Hematopoietic multipotent progenitor cell treated with erythropoietin and hydrocortisone succinate and interleukin-3 and kit ligand, for 4 days (in vitro differentiated cells): ENCODE measurements at regions not wholly inside any gene's neighbourhood (a gene's known extent, or its start where the extent isn't known, plus 50 kb on each side); places are given as distances from the start of the nearest gene placed in this dataset.

Experiments
- DNase-seq: peaks from one replicate; pipeline ENCODE4 v3.0.0-alpha.2; 2015

DNA sequence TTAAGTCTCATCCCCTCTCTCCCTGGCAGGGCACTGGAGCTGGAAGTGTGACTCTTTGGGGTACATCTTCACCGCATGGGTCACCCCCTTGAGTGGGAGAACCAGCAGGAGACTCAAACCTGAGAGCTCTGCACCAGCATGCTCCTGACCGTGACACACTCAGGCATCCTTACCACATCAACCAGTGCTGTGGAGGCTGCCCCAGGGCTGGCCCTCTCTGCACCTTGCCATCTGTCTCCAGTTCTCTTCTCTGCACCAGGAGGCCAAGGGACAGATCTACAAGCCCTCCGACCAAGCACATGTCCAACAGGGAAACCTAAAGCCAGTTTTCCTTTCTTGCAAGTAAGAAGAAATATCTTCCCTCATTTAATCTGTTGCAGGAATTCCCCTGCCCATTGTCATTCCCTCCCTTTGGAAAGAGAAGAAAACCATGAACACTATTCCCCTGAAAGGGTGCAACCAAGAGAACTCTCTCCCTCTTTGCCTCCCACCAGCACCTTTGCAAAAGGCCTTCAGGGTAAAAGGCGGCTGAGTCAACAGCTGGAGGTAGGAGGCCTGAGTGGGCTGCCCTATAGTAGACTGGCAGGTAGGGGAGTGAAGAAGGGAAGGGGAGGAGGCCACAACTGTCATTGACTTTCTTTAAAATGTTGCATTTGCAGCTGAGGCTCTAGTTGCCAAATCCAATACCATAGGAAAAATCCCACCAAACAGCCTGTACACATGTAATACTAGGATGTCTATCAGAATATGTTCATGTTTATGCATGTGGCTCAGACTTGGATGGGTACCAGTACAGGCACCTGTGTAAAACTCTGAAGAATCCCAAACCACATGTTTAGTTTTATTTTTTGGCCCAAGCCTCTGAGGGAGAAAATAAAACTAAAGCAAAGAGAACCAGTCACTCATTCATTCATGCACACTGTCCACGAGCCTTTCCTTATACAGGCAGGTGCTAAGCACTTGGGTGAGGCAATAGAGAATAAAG is 117.0 kb downstream of the WT1 start:
- DNase-seq: no peak

GRCh38 chr11:32323814-32324130 is 111.6 kb downstream of the WT1 start:
- DNase-seq: no peak

GRCh38 chr11:32325187-32325586 is 110.2 kb downstream of the WT1 start:
- DNase-seq: no peak

DNA sequence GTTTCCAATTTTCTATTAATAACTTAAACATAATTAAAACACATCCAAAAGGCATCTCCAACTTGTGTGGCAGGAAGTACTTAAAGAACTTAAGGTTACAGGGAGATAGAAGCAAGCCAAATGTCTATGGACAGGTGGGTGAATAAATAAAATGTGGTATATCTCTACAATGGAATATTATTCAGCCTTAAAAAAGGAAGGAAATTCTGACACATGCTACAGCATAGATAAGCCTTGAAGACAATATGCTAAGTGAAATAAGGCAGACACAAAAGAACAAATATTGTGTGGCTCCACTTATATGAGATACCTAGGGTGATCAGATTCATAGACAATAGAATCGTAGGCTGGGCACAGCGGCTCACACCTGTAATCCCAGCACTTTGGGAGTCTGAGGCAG is 109.6 kb downstream of the WT1 start:
- DNase-seq: no peak

DNA sequence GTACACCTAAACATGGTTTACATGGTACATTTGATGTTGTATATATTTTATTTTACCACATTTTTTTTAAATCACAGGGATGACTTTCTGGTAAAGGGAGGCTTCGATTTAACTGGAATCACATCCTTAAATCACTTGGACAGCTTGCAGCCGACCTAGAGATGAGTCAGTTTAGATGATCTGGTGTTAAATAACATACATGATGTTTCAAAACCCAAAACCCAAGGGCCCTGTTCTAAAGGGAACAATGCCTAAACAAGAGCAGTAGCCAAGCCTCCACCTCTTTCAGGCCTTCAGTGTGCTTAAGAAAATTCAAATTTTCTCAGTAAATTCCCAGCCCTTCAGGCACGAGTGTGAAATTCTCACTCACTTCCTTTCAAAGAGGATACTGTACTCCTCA is 108.8 kb downstream of the WT1 start:
- DNase-seq: no peak

GRCh38 chr11:32328392-32328791 is 106.9 kb downstream of the WT1 start:
- no peak for DNase-seq

DNA sequence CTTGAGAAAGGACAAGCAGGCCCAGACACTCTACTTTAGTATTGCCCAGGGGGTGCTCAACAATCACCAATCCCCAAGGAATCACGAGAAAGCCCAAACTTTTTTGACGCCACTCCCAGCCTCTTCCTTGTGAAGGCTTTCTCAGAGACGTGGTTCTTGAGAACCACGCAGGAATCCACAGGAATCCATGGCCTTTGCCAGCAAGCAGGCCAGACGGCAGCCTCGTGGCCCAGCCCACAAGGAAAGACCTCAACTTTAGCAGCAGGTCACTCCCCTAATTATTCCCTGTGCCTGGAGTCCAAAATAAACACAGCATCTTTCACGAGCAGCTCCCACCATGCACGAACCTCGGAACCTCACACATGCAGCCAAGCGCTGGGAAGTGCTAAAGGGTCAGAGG is 104.2 kb downstream of the WT1 start:
- no peak for DNase-seq

DNA sequence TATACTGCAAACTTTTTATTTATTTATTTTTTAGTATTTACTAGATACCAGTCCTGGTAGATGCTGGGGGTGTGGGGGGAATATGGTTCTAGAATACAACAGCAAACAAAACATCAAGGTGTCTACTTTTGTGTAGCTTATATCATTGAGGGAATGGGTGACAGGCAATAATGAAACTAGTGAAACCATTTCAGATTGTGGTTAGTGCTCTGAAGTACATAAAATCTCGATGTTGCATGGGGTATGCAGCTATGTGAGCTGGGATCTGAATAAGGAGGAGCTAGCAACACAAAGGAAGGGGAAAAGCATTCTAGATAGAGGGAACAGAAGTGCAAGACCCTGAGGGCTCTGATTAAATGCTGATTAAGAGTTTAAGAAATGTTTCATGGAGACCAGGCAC is 103.5 kb downstream of the WT1 start:
- DNase-seq: no peak

DNA sequence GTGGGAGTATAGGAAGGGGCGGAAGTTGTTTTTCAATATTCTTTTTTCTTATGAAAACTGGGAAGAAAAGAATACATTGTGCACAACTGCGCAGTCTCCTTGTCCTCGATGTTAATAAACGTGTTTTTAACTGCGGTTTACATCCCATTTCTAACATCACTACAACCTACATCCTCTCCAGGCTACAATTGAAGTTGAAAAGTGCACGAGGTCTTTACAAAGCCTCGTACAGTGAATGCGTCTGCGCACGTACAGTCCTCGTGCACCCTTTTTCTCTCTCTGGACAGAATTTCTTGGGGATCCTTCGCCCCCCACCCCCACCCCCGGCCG is 102.4 kb downstream of the WT1 start:
- no peak for DNase-seq

- DNase-seq: peak; percentile 85
Measured at GRCh38 chr11:32333320-32333991, 101.9 kb downstream of the WT1 start.

GRCh38 chr11:32334822-32335221 is 100.5 kb downstream of the WT1 start:
- peak; percentile 51 for DNase-seq
